ENCODE measurements at regions not wholly inside any gene's neighbourhood (a gene's known extent, or its start where the extent isn't known, plus 50 kb on each side); places are given as distances from the start of the nearest gene placed in this dataset.

DNA sequence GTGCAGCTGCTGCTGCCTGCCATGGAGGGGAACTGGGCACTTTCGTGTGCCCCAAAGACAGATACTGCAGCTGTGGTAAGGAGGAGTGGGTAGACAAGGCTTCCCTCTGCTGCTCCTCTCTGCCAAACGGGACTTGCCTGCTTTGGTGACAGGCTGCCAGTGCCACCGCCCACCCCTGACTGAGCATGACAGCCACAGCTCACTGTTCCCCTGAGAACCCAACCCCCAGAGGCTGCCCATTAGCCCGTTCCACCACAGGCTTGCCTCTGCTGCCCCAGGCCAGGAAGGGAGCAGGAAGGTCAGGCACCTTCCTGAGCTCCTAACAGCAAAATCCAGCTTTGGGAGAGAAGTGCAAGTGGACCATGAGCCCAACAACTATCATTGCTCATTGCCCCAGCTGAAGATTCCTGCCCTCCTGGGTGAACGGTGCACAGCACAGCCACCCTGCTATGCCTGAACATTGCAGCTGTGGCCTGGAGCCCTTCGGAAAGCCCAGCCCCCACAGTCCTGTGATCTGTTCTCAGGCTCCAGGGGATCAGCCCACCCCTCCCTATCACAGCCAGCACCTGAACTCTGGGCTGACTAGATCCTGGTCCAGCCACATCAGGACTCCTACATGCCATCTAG is 58.7 kb upstream of the ANTXRL start:
- peak overlapping the region; percentile 3; the same call in 1 of the 2 replicates for H3K4me2 ChIP-seq
- no peak overlapping the region for H3K4me3 ChIP-seq
- ChIA-PET CTCF (interaction anchor here (0.6 to 1.0 kb wide), 2 partner anchors 97 to 238 kb away, joined by 3 to 6 read pairs; partner anchors contain the start of gene NPY4R), POLR2A (ENCODE audit: unreplicated experiment) (interaction anchor here (0.5 kb wide), 1 partner anchor 210 kb away, joined by 3 read pairs; no protein-coding TSS in a partner anchor)
- intact Hi-C loops (cut with micrococcal nuclease; ENCODE audit: unreplicated experiment): loop anchor here (5.0 to 10.0 kb wide), 3 partner anchors 339 to 993 kb away; no protein-coding TSS in a partner anchor
- peaks cover 13% of the 10 kb centered on the region; the same call in 1 of the 2 replicates for H3F3A ChIP-seq (ENCODE audit: insufficient read depth, low read depth)
- no peaks in the 10 kb centered on the region for H3K27me3 ChIP-seq (ENCODE audit: insufficient read depth, low read depth)
- H3K36me3 ChIP-seq (ENCODE audit: low read depth): no peaks in the 10 kb centered on the region
- H3K79me2 ChIP-seq (ENCODE audit: low read depth): no peaks in the 10 kb centered on the region
- H2AFZ ChIP-seq: no peak overlapping the region
- BruUV-seq (replicated peaks): no TSS peak
- H3K9me2 ChIP-seq (ENCODE audit: insufficient read depth): no peaks in the 10 kb centered on the region
- DNase-seq: peak in 1 of 2 experiments; percentile 21
- no peak for TF ChIP-seq EZH2 (IDR thresholded peaks at IDR 0.05; ENCODE audit: low read depth)
- TF ChIP-seq, protein P1, sequence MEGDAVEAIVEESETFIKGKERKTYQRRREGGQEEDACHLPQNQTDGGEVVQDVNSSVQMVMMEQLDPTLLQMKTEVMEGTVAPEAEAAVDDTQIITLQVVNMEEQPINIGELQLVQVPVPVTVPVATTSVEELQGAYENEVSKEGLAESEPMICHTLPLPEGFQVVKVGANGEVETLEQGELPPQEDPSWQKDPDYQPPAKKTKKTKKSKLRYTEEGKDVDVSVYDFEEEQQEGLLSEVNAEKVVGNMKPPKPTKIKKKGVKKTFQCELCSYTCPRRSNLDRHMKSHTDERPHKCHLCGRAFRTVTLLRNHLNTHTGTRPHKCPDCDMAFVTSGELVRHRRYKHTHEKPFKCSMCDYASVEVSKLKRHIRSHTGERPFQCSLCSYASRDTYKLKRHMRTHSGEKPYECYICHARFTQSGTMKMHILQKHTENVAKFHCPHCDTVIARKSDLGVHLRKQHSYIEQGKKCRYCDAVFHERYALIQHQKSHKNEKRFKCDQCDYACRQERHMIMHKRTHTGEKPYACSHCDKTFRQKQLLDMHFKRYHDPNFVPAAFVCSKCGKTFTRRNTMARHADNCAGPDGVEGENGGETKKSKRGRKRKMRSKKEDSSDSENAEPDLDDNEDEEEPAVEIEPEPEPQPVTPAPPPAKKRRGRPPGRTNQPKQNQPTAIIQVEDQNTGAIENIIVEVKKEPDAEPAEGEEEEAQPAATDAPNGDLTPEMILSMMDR (conservative IDR thresholded peaks at IDR 0.05): no peak
- no peaks in the 10 kb centered on the region for H4K20me1 ChIP-seq (ENCODE audit: insufficient read depth)
- no peak overlapping the region for H3K27ac ChIP-seq
- peaks cover 28% of the 10 kb centered on the region for H3K4me1 ChIP-seq (replicated peaks; ENCODE audit: insufficient read depth)
- H3K9me3 ChIP-seq (ENCODE audit: insufficient read depth, low read depth): no peaks in the 10 kb centered on the region

DNA sequence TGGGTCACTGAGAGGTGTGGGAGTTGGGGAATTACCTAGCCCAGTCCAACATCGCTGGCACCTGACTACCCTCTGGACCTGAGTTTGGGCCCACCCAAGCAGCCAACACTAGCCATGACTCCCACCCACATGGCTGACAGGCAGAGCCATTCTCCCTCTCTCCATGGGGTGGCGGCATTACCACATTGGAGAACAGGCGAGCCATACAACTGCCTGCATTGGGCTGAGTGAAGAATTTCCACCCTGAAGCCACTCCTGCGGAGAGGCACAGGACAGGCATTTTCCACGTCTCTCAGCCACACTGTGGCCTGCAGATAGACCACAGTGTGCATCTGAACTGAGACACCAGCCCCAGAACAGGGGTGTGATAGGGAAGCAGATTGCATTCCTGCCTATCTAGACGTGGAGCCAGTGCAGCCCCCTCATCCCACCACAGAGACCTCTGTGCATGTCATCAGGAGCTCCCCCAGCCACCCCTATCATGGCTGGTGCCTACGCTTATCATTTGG is 58.2 kb upstream of the ANTXRL start:
- no TSS peak for BruUV-seq (replicated peaks)
- intact Hi-C loops (cut with micrococcal nuclease; ENCODE audit: unreplicated experiment): loop anchor here (5.0 to 10.0 kb wide), 3 partner anchors 339 to 994 kb away; no protein-coding TSS in a partner anchor
- Histone ChIP-seq H3K36me3 (ENCODE audit: low read depth) (no peaks in the 10 kb centered on the region), H3K4me2 (peak overlapping the region; percentile 10; the same call in 1 of the 2 replicates), H3K4me1 (replicated peaks; ENCODE audit: insufficient read depth) (peaks cover 24% of the 10 kb centered on the region), H3K4me3 (no peak overlapping the region), H3K9me3 (ENCODE audit: insufficient read depth, low read depth) (no peaks in the 10 kb centered on the region), H3K27me3 (ENCODE audit: insufficient read depth, low read depth) (no peaks in the 10 kb centered on the region), H3F3A (ENCODE audit: insufficient read depth, low read depth) (peaks cover 13% of the 10 kb centered on the region; the same call in 1 of the 2 replicates), H3K79me2 (ENCODE audit: low read depth) (no peaks in the 10 kb centered on the region), H3K27ac (no peak overlapping the region), H2AFZ (no peak overlapping the region), H4K20me1 (ENCODE audit: insufficient read depth) (no peaks in the 10 kb centered on the region), H3K9me2 (ENCODE audit: insufficient read depth) (no peaks in the 10 kb centered on the region)
- peak; percentile 60 to 84 for DNase-seq
- CTCF ChIA-PET: interaction anchor here (0.7 kb wide), 1 partner anchor 87 kb away, joined by 4 read pairs; no protein-coding TSS in a partner anchor
- TF ChIP-seq, protein P1 (conservative IDR thresholded peaks at IDR 0.05): peak; percentile 87
- no peak for TF ChIP-seq EZH2 (IDR thresholded peaks at IDR 0.05; ENCODE audit: low read depth)
- POLR2A ChIA-PET (ENCODE audit: unreplicated experiment): interaction anchor here (0.5 kb wide), 1 partner anchor 168 kb away, joined by 4 read pairs; no protein-coding TSS in a partner anchor

DNA sequence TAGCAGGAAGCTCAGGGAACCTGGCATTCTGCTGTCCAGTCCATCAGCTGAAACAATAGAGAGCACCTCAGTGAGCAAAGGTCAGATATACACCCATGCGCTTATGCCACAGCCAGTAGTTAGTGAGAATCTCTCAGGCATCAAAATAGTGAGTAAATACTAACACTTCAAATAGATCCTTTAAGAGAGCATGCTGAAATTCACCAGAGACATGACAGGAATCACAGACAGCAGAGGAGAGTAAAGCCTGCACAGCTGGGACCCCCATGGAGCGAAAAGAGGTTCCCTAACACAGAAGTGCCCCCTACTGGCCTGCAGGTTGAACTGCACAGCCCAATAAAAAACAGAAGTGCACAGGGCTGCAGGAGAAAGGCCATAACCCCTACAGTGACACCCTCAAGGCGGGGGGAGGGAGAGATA is 57.6 kb upstream of the ANTXRL start:
- no TSS peak for BruUV-seq (replicated peaks)
- Histone ChIP-seq H3K27me3 (ENCODE audit: insufficient read depth, low read depth) (no peaks in the 10 kb centered on the region), H2AFZ (no peak overlapping the region), H3K4me3 (no peak overlapping the region), H3K36me3 (ENCODE audit: low read depth) (no peaks in the 10 kb centered on the region), H3K4me2 (peak overlapping the region; percentile 10; the same call in 1 of the 2 replicates), H3K9me2 (ENCODE audit: insufficient read depth) (no peaks in the 10 kb centered on the region), H4K20me1 (ENCODE audit: insufficient read depth) (no peaks in the 10 kb centered on the region), H3K9me3 (ENCODE audit: insufficient read depth, low read depth) (no peaks in the 10 kb centered on the region), H3F3A (ENCODE audit: insufficient read depth, low read depth) (peaks cover 13% of the 10 kb centered on the region; the same call in 1 of the 2 replicates), H3K27ac (no peak overlapping the region), H3K4me1 (replicated peaks; ENCODE audit: insufficient read depth) (peaks cover 24% of the 10 kb centered on the region), H3K79me2 (ENCODE audit: low read depth) (no peaks in the 10 kb centered on the region)
- POLR2A ChIA-PET (ENCODE audit: unreplicated experiment): interaction anchor here (0.5 kb wide), 1 partner anchor 168 kb away, joined by 4 read pairs; no protein-coding TSS in a partner anchor
- CTCF ChIA-PET: interaction anchor here (0.7 kb wide), 2 partner anchors 86 to 336 kb away, joined by 3 to 4 read pairs; no protein-coding TSS in a partner anchor
- TF ChIP-seq EZH2 (IDR thresholded peaks at IDR 0.05; ENCODE audit: low read depth): no peak
- TF ChIP-seq, protein P1 (conservative IDR thresholded peaks at IDR 0.05): peak; percentile 90
- intact Hi-C loops (cut with micrococcal nuclease; ENCODE audit: unreplicated experiment): loop anchor here (5.0 to 10.0 kb wide), 3 partner anchors 338 to 994 kb away; no protein-coding TSS in a partner anchor
- DNase-seq: peak; percentile 33 to 40

Data from PC-9 (cell line).